Activated CD4-positive, alpha-beta T cell treated with anti-CD3 and anti-CD28 coated beads for 1 hour (primary cell): ENCODE measurements at regions not wholly inside any gene's neighbourhood (a gene's known extent, or its start where the extent isn't known, plus 50 kb on each side); places are given as distances from the start of the nearest gene placed in this dataset.

ENCODE experiments used
- DNase-seq: peaks from one replicate; pipeline ENCODE4 v3.0.0-alpha.2; 2020

DNA sequence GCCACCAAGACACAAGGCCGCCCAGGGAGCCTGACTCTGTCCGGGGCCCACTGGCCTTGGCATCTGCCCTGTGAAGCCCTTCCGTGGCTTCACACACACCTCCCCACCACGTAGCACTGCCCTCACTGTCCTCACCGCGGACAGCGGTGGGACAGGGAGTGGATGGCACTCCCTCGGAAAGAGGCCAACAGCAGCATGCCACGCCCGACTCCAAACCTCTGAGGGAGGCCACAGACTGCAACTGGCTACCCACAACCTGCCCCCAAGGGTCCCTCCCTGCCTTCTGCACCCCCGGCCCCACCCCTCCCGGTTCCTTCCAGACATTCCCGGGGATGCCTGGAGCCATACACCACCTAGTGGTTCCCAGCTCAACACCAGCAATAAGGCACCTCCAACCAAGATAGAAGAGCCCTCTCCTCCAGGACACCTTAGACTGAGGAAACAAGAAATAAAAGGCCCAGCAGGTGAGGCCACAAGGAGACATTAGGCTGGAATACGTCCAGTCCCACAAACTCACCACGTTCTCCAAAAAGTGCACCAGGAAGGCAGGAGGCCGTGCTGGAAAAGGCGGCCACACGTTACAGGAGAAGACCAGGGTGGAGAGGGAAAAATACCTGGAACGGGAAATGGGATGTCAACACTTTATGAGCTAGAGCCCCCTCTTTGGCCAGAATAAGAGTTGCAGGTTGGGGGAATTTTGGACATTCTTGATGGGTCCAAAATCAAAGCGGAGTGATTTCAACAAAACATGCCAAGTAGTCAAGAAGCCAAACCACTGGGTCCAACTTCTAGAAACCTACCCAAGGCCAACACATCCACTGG lies 310.0 kb downstream of the SOX9 start:
- DNase-seq = no peak

DNA sequence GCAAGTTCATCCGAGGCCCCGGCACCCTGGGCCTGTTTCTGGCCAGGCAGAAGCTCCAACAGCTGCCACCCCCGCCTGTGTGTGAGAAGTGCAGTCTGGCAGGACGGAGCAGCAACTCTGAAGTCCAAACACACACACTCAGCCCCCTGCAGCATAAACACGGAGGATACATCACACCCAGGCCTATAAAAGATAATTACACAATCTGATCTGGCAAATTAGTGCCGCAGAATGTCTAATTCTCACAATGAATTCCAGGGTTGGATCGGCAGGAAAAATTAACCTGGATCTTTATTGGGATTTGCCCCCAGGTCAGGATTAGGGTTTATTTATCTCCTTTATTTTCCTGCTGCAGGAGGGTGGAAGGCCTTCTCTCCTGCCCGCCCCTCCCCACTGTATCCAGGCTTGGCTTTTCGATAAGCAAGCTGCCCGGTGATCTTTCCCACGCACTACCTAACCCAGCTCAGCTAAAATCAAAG lies 311.4 kb downstream of the SOX9 start:
- no peak for DNase-seq

DNA sequence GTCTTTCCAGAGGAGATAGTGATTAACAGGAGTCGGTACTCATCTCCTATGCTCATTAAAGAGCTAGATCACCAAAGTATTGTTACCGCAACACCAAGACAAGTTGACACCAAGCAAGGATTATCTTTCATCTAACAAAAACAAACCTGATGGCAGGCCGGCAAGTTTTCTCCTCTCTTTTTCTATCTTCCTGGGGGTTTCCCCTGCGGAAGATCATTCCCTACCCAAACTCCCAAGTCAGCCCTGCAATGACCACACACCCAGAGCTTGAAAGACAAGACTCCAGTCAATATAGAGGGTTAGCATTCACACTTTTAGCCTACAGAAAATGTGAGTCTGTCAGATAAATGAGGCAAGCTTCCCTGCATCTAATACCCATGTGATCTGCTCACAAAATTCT lies 312.1 kb downstream of the SOX9 start:
- DNase-seq = no peak

DNA sequence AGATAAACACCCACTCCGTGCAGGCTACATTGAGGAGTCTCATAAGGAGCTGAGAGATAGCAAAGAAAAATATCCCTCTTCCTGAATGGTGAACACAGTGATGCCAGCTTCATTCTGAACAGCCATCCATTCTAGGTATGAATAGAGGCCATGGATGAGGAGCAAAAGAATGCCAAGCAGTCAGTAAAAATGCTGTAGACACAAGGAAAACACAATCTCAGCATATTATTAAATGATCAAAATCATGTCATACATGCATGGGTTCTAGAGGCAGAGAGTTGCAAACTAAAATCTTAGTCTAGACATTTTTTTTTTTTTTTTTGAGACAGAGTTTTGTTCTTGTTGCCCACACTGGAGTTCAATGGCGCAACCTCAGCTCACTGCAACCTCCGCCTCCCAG lies 313.0 kb downstream of the SOX9 start:
- no peak for DNase-seq

DNA sequence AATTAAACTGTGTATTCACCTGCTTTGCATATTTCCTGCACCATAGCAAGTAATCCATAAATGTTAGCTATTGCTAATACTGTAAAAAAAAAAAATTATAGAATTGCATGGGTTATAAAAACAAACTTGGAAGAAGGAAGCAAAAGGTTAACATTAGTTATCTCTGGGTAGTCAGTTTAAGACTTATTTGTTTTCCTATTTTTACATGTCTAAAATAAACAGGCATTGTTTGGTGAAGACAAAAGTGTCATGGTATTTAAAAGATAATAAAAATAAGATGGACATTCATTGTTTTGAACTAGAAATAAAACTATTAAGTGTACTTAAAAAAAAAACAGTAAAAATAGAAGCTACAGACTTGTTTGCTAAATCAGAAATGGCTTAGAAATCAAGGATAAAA lies 313.8 kb downstream of the SOX9 start:
- no peak for DNase-seq

DNA sequence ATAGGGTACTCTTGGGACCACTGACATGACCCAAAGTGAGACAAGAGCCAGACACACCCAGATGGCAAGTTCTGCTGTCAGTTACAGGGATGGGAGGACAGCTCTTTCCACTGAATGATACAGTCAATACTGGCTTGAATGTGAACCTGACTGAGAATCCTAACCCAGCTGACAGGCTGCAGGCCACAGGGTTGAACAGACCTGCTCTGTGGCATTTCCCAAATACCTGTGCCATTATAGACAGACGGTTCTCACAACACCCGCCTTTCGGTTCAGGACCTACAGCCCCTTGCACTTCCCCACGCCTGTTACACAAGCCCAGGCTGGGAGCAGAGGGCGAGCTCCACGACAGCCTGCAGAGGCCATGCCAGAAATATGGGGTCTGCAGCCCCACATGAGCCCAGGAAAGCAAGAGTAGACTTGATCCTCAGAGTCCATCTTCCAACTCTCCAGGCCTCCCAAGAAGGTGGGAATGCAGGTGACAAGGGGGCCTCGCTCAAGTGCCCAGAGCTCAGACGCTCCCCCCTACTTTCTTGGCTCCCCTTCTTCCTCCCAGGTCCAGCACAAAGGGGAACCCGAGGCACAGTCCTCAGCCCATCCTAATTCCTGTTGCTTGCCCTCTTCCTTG lies 314.3 kb downstream of the SOX9 start:
- DNase-seq = no peak

DNA sequence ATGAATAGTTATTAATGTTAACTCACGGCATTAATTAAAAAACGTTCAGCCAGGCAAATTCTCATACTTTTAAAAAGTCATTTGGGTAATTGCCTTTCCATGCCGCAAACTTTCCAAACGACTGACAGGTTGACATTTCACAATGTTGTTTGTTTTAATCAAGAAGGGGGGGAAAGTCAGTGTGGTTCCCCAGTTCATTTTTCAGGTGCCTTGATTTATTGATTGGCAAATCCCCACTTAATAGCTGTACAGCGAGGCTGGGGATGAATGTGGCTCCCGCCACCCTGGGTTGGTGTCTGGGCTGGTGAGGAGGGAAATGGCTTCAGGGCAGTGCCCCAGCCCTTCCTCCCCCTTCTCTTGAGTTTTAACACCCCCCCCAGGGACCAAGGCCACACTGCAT lies 318.0 kb downstream of the SOX9 start:
- no peak for DNase-seq

DNA sequence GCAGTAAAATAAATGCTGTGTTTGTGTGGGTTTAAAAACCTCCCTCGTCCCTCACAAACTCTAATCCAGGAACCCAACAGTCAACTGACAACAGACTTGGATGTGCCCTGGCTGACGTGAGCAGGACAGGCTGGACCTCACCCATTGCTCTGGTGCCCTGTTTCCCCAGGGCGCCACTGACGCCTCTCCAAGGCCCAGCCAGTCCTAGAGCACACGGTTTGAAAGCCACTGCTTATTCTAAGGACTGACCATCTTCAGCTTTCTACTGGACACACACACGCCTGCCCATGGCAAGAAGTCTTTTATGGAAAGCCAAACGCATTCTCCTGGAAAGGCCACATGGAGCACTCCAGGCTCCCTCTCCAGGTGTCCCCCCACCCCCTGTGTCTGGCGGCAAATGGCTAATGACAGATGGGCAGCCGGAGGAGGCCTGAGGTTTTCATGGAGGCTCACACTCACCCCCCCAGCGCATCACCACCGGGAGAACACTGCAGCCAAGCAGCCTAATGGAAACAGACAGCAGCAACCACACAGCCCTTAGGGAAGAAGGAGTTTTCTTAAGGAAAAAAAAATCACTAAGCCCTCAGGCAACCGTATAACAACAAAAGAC lies 319.2 kb downstream of the SOX9 start:
- DNase-seq = no peak

DNA sequence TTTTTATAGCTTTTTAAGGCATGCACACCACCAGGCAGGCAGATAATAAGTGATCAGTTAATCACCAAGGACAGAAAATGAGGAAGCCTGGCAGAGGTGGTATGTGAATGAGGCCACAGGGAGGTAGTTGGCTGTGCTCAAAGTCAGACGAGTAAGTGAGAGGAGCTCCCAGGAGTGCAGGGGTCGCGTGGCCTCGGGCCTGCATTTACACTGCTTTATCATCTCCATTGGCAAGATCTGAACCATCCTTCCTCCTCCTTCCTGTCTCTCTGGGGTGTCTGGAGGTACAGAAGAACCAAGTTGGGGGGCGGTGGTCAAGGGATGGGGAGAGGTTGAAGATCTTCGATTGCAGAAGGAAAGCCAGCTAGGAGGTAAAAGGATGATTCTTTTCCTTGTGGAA lies 320.1 kb downstream of the SOX9 start:
- no peak for DNase-seq

DNA sequence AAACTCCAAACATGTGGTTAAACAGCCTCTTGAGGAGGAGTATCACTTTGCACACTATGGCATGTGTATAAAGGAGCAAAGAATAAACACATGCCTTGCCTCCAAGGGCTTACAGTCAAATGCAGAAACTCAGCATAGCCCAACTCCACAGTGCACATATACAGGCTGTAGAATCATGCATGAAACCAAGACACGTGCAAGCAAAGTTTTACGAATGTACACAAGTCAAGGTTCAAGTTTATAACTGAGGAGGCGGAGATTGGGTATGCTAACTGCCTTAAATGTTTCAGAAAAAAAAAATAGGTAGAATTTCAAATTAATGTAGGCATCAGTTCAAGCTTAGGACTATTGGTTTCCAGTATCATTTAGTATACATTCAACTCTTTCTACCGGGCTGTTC lies 321.1 kb downstream of the SOX9 start:
- no peak for DNase-seq

DNA sequence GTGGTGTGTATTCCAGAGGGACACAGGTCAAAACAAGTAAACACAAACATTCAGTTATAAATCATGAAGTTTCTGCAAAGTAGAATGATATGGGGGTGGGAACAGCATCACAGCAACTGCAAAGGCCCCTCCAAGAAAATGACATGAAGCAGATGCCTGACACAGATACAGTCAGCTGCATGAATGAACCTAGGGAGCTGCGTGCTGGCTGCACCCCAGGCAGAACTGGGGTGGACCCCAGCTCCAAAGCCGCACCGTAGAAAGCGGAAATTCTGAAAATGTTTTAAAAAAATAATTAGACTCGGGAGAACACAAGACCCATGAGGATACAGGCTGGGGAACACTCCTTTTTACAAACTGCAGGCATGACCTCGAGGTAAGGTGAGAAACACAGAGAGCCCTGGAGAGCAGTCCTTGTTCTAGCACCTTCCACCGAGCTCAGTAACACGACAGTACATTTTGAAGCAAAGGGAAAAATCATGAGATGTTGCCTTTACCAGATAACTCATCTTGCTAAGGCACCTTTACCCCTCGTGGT lies 323.8 kb downstream of the SOX9 start:
- no peak for DNase-seq

DNA sequence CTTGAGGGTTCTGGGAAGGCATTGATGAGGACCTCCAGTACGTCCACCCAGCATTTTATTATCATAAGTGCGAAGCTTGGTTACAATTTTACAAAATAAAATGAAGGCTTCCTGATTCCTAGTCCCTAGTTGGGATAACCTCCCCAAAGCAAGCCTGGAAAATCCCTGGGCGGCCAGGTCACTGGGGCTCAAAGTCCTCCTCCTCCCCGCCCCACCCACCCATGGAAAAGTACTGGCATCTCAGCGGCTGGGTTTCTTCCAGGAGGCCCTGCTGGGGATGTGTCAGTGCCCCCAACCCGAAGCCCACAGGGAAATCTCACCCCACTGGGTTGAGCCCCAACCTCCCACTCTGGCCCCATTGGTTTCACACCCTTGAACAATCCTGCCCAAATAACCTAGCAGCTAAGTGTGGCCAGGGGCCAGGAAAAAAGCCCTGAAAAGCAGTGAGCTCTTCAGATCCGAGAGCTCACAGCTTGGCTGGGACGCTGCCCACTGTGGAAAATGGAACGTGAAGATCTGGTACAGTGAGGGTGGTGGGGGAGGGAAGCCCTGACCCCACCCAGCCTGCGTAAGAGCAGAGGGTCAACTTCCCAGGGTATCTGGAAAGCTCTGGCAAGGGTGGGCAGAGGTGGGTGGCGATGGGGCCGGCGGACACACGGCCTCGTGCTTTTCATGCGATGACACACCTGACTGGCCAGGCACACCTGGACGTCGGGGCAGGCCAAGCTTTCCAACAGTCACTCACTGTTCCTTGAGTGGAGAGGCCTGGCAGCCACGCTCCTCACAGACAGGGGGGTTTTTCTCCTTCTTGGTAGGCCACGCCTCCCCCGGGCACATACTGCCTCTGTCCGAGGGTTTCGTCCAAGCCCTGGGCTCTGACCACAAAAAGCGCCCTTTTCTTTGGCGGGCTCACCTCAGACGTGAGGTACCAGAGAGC lies 324.5 kb downstream of the SOX9 start:
- no peak for DNase-seq

DNA sequence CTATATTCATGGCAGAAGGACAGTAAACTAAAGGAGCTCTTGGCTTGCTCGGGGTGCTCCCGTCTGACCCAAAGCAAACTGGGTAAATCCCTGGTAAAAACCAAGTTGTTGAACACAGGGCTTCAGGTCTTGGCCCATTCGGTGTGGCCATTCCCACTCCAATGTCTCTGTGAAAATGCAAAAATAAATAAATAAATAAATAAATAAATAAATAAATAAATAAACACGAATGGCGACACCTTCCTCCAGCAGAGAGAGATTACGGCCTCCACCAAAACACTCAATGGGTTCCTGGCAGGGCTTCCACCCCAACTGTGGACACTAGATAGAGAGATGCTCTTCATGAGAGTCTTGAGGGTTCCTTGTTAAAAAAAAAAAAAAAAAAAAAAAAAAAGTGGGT lies 325.3 kb downstream of the SOX9 start:
- no peak for DNase-seq

DNA sequence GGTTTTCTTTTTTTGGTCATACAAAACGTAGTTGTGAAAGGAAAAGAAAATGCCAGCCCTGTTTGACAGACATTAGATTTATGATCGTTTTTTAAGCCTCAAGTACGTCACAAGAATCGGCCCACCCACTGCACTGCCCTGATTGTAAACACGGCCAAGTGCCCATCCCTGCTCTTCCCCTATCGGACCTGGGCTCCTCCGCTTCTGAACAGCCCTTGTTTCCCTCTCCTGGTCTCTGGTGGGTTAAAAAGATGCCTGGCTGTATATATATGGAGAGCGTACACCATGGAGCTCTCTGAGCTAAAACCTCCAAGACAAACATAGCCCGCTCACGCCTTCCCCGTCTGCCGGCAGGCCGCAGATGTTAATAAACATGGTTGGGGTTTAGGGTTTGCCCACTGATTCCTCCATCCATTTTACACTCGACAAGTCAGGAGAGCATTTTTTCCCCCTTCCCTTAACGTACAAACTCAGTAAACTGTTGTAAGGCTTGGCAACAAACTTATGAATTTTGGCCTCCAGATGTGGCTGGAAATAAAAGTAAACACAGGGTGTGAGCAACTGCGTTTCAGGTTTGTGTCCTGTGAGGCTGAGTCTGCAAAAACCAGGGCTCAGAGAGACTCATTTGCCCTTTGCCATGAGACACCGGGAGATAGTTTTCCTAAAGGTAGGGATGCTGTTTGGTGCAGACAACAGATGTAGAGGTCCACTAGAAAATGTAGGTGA lies 325.9 kb downstream of the SOX9 start:
- DNase-seq = no peak

DNA sequence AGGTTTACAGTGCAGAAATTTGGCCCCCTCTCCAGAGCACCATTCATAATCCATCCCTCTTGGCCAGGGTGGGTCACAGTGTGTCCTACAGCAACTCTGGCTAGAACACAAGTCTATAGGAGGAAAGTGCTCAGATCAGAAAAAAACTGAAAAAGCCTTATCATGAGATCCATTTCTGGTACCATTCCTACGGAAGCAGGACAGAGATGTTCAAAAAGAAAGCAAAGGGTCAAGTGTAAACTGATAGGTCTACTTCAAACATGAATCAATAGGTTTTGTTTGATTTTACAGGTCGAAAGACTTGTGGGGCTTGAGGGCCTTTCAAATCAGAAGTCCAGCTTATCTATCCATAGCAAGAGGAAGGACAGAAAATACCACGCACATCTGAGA lies 326.4 kb downstream of the SOX9 start:
- DNase-seq = no peak

DNA sequence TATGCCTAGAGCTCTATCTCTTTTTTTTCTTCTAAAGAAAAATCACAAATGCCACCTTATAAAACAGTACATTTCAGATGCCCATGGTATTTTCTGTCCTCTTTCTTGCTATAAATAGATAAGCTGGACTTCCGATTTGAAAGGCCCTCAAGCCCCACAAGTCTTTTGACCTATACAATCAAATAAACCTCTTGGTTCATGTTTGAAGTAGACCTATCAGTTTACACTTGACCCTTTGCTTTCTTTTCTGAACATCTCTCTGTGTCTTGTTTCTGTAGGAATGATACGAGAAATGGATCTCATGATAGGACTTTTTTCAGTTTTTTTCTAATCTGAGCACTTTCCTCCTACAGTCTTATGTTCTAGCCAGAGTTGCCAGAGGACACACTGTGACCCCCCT lies 327.2 kb downstream of the SOX9 start:
- no peak for DNase-seq

DNA sequence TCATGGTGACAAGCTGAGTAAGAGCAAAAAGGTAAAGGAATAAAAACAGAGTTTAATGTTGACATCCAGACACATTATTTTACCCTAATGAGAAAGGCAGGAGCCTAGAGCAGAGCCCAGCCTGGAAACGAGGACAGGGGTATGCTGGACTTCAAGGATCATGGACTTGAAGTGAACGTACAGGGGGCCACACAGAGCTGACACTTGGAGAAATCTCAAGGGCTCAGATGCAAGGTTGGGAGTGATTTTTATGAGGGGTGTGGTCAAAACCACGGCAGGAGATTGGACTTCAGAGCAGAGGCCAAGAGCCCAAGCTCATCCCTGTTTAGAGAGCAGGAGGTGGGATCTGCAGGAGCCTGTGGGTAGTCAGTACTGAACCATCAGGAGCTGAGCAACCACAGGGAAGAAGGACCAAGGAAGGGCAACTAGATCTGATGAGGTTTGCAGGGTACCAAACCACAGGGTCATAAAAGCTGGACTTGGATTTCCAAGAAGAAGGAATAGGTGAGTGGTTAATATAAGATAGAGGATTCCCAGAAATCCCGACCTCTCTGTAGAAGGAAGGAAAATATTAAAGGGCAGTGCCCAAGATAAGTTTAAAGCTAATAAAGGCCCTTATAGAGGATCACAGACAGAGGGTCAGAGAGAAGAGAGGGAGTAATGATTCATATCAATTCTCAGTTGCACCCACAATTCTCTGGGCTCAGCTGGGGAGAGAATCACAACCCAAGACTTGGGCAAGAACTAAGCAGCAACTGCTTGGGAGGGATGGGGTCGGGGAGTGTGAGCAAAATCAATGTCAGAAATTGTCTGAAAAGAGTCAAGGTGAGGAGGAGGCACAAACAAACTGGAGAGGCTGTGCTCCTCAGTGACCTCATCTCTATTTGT lies 331.7 kb downstream of the SOX9 start:
- DNase-seq = no peak

DNA sequence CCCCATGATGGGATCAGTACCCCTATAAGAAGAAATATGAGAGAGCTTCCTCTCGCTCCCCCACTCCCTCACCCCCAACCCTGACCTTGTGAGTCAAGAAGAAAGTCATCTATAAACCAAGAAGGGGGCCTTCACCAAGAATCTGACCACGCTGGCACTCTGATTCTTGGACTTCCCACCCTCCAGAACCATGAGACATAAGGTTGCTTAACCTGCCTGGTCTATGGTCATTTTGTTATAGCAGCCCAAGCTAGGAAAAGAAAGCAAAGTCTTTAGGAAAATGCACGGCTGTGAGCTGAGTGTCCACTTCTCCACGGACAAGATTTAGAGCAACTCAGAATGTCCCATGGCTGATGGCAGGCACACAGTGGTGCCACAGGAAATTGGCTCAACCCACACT lies 333.5 kb downstream of the SOX9 start:
- no peak for DNase-seq

DNA sequence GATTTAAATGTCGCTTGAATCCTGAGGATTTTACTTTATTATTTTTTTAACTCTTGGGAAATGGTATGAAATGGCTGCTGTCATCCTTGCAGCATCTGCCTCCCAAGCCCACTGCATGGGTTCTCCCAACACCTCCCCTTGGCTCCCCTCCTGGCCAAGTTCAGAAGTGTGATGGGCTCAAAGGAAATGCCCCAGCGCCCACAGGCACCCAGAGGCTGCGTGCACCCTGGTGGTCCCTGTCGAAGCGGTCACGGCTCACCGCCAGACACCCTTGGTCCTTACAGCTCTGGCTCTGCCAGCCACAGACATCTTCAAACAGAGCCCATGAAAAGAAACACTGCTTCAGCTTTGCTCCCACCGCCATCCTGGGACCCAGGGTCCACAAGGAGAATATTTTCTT lies 334.7 kb downstream of the SOX9 start:
- DNase-seq = no peak

DNA sequence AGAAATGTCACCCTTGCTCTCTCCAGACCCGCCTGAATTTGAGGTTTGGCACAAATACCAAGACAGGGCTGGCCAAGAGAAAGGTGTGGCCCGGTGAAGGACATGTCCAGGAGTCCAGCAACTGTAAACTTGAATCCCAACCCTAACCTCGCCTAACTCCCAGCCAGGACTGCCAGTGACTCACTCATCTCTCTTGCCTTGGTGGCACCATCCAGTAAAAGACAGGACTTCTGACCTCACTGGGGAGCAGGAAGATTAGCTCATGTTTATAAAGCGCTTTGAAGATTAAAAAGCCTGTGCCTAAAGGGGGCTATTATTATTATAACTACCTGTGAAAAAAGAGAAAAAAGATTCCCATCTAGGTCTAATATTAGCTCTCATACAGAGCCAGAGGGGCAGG lies 335.3 kb downstream of the SOX9 start:
- no peak for DNase-seq

DNA sequence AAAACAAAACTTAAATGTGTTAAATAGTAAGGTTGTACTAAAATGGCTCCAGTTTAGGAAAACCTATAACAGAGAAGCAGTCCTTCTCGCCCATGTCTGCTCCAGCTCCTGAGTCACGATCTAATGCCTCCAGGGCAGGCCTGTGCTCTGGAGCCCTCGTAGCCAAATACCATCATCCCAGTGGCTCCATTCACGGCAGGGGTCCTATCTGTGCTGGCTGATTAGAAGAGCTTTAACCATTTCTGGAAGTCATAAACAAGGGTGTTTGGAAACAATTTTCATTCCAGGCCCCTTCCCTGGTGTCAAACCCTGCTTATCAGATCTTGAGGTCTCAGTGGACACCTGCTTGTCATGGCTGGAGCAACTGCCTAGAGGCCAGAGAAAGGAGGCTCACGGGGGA lies 336.9 kb downstream of the SOX9 start:
- no peak for DNase-seq
